K562 (cell line): ENCODE measurements at regions not wholly inside any gene's neighbourhood (a gene's known extent, or its start where the extent isn't known, plus 50 kb on each side); places are given as distances from the start of the nearest gene placed in this dataset.

Source experiments
- CREB1 ChIP-seq, 2 experiments: sonication (generic) in 1 of 2; formaldehyde crosslinking in 1 of 2; IDR thresholded peaks; 2 replicates each; pipeline versions ENCODE4 v1.6.1 to v1.8.0; 2012 to 2022; ENCODE audit warnings: inconsistent platforms in 1 of 2, mild to moderate bottlenecking in 1 of 2, missing genetic modification reagents in 1 of 2, moderate library complexity in 1 of 2
- CREM ChIP-seq: IDR thresholded peaks from 2 replicates; pipeline ENCODE4 v1.6.1; 2014; ENCODE audit warnings: antibody characterized with exemption, low read depth
- NCOA2 ChIP-seq, 2 experiments: fragments of 450-650 bp; IDR thresholded peaks; 2 replicates each; pipeline ENCODE4 v1.6.1; 2018; ENCODE audit warnings: mild to moderate bottlenecking in 2 of 2, moderate library complexity in 1 of 2; ENCODE audit not compliant: partially characterized antibody in 2 of 2
- NONO ChIP-seq, 2 experiments: fragments of 200-400 bp in 1 of 2; fragments of 450-650 bp in 1 of 2; formaldehyde crosslinking in 1 of 2; IDR thresholded peaks; 2 replicates each; pipeline ENCODE4 v1.6.1; 2017; ENCODE audit warnings: low read depth in 2 of 2, mild to moderate bottlenecking in 2 of 2, moderate library complexity in 2 of 2, low read length in 1 of 2
- NR3C1 ChIP-seq: sonication (generic); formaldehyde crosslinking; IDR thresholded peaks from 2 replicates; pipeline ENCODE4 v1.8.1; 2022; ENCODE audit warnings: missing genetic modification reagents
- PCBP2 ChIP-seq: fragments of 200-400 bp; formaldehyde crosslinking; IDR thresholded peaks from 2 replicates; pipeline ENCODE4 v1.6.1; 2018; ENCODE audit warnings: low read length, low read depth, mild to moderate bottlenecking, moderate library complexity; ENCODE audit not compliant: poor library complexity, severe bottlenecking
- POLR2AphosphoS5 ChIP-seq: IDR thresholded peaks from 2 replicates; pipeline ENCODE4 v1.6.1; 2011; ENCODE audit warnings: mild to moderate bottlenecking, low read depth, low read length, moderate library complexity; ENCODE audit not compliant: control insufficient read depth, insufficient read depth
- SMAD4 ChIP-seq: fragments of 250-450 bp; sonication (Bioruptor Pico); conservative IDR thresholded peaks from 2 replicates; pipeline ENCODE4 v1.8.0; 2021; ENCODE audit warnings: inconsistent platforms, mild to moderate bottlenecking, moderate library complexity
- TBL1XR1 ChIP-seq, 2 experiments: IDR thresholded peaks; 2 replicates each; pipeline ENCODE4 v1.6.1; 2012; ENCODE audit warnings: improper control_type of control experiment in 2 of 2, low read length in 2 of 2, mild to moderate bottlenecking in 1 of 2
- ZKSCAN1 ChIP-seq: fragments of 150-350 bp; IDR thresholded peaks from 2 replicates; pipeline ENCODE4 v1.6.1; 2016; ENCODE audit warnings: low read depth, low read length
- TF ChIP-seq, protein P1 (sequence below): fragments of 450-650 bp; formaldehyde crosslinking; IDR thresholded peaks from 2 replicates; pipeline ENCODE4 v1.4.0; 2020; ENCODE audit warnings: mild to moderate bottlenecking, moderate library complexity
- TF ChIP-seq, protein P2 (sequence below): IDR thresholded peaks from 3 replicates; pipeline ENCODE4 v1.6.1; 2011; ENCODE audit warnings: borderline replicate concordance, mild to moderate bottlenecking, moderate library complexity; ENCODE audit not compliant: insufficient read length; ENCODE audit errors: extremely low read depth
- TF ChIP-seq, protein P3 (sequence below): fragments of 450-650 bp; formaldehyde crosslinking; IDR thresholded peaks from 2 replicates; pipeline ENCODE4 v1.4.0; 2020; ENCODE audit warnings: mild to moderate bottlenecking, mixed read lengths
- TF ChIP-seq, protein P4 (sequence below): fragments of 200-600 bp; sonication (generic); IDR thresholded peaks from one replicate; pipeline ENCODE4 v1.6.1; 2012; ENCODE audit warnings: mild to moderate bottlenecking, low read depth, low read length, inconsistent platforms

DNA sequence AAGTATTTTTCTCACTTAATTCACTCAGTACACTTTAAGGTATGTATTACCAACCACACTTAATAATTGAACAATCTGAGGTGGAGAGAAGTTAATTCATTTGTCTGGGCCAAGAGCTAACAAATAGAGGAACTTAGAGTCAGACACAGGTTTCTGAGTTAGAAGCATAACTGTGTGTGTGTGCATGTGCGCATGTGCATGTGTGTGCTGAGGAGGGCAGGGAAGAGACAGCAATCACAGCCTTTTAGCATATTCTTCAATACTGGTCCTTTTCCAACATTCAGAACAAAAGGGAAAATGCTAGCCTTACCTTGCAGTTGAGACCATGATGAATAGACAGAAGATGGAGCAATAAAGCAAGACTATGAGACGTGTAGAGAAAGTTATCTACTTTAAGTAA is 136.2 kb upstream of the ATP5MC3 start:
- TF ChIP-seq ZKSCAN1 (no peak), NCOA2 (IDR thresholded peaks at IDR 0.05; ENCODE audit: partially characterized antibody in 2 of 2) (no peak), NR3C1 (CRISPR knock-in tag) (no peak), PCBP2 (no peak), POLR2AphosphoS5 (no peak), TBL1XR1 (IDR thresholded peaks at IDR 0.05; ENCODE audit: low read length in 2 of 2) (no peak), SMAD4 (CRISPR knock-in tag) (no peak), CREM (no peak), NONO (IDR thresholded peaks at IDR 0.05; ENCODE audit: low read depth in 2 of 2, low read length in 1 of 2) (no peak), CREB1 (IDR thresholded peaks at IDR 0.05) (no peak), CREB1 (CRISPR knock-in tag; IDR thresholded peaks at IDR 0.05) (no peak)
- TF ChIP-seq, protein P1, sequence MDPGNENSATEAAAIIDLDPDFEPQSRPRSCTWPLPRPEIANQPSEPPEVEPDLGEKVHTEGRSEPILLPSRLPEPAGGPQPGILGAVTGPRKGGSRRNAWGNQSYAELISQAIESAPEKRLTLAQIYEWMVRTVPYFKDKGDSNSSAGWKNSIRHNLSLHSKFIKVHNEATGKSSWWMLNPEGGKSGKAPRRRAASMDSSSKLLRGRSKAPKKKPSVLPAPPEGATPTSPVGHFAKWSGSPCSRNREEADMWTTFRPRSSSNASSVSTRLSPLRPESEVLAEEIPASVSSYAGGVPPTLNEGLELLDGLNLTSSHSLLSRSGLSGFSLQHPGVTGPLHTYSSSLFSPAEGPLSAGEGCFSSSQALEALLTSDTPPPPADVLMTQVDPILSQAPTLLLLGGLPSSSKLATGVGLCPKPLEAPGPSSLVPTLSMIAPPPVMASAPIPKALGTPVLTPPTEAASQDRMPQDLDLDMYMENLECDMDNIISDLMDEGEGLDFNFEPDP (CRISPR knock-in tag): no peak
- TF ChIP-seq, protein P2, sequence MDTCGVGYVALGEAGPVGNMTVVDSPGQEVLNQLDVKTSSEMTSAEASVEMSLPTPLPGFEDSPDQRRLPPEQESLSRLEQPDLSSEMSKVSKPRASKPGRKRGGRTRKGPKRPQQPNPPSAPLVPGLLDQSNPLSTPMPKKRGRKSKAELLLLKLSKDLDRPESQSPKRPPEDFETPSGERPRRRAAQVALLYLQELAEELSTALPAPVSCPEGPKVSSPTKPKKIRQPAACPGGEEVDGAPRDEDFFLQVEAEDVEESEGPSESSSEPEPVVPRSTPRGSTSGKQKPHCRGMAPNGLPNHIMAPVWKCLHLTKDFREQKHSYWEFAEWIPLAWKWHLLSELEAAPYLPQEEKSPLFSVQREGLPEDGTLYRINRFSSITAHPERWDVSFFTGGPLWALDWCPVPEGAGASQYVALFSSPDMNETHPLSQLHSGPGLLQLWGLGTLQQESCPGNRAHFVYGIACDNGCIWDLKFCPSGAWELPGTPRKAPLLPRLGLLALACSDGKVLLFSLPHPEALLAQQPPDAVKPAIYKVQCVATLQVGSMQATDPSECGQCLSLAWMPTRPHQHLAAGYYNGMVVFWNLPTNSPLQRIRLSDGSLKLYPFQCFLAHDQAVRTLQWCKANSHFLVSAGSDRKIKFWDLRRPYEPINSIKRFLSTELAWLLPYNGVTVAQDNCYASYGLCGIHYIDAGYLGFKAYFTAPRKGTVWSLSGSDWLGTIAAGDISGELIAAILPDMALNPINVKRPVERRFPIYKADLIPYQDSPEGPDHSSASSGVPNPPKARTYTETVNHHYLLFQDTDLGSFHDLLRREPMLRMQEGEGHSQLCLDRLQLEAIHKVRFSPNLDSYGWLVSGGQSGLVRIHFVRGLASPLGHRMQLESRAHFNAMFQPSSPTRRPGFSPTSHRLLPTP: no peak
- TF ChIP-seq, protein P3, sequence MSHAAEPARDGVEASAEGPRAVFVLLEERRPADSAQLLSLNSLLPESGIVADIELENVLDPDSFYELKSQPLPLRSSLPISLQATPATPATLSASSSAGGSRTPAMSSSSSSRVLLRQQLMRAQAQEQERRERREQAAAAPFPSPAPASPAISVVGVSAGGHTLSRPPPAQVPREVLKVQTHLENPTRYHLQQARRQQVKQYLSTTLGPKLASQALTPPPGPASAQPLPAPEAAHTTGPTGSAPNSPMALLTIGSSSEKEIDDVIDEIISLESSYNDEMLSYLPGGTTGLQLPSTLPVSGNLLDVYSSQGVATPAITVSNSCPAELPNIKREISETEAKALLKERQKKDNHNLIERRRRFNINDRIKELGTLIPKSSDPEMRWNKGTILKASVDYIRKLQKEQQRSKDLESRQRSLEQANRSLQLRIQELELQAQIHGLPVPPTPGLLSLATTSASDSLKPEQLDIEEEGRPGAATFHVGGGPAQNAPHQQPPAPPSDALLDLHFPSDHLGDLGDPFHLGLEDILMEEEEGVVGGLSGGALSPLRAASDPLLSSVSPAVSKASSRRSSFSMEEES (CRISPR knock-in tag): no peak
- TF ChIP-seq, protein P4, sequence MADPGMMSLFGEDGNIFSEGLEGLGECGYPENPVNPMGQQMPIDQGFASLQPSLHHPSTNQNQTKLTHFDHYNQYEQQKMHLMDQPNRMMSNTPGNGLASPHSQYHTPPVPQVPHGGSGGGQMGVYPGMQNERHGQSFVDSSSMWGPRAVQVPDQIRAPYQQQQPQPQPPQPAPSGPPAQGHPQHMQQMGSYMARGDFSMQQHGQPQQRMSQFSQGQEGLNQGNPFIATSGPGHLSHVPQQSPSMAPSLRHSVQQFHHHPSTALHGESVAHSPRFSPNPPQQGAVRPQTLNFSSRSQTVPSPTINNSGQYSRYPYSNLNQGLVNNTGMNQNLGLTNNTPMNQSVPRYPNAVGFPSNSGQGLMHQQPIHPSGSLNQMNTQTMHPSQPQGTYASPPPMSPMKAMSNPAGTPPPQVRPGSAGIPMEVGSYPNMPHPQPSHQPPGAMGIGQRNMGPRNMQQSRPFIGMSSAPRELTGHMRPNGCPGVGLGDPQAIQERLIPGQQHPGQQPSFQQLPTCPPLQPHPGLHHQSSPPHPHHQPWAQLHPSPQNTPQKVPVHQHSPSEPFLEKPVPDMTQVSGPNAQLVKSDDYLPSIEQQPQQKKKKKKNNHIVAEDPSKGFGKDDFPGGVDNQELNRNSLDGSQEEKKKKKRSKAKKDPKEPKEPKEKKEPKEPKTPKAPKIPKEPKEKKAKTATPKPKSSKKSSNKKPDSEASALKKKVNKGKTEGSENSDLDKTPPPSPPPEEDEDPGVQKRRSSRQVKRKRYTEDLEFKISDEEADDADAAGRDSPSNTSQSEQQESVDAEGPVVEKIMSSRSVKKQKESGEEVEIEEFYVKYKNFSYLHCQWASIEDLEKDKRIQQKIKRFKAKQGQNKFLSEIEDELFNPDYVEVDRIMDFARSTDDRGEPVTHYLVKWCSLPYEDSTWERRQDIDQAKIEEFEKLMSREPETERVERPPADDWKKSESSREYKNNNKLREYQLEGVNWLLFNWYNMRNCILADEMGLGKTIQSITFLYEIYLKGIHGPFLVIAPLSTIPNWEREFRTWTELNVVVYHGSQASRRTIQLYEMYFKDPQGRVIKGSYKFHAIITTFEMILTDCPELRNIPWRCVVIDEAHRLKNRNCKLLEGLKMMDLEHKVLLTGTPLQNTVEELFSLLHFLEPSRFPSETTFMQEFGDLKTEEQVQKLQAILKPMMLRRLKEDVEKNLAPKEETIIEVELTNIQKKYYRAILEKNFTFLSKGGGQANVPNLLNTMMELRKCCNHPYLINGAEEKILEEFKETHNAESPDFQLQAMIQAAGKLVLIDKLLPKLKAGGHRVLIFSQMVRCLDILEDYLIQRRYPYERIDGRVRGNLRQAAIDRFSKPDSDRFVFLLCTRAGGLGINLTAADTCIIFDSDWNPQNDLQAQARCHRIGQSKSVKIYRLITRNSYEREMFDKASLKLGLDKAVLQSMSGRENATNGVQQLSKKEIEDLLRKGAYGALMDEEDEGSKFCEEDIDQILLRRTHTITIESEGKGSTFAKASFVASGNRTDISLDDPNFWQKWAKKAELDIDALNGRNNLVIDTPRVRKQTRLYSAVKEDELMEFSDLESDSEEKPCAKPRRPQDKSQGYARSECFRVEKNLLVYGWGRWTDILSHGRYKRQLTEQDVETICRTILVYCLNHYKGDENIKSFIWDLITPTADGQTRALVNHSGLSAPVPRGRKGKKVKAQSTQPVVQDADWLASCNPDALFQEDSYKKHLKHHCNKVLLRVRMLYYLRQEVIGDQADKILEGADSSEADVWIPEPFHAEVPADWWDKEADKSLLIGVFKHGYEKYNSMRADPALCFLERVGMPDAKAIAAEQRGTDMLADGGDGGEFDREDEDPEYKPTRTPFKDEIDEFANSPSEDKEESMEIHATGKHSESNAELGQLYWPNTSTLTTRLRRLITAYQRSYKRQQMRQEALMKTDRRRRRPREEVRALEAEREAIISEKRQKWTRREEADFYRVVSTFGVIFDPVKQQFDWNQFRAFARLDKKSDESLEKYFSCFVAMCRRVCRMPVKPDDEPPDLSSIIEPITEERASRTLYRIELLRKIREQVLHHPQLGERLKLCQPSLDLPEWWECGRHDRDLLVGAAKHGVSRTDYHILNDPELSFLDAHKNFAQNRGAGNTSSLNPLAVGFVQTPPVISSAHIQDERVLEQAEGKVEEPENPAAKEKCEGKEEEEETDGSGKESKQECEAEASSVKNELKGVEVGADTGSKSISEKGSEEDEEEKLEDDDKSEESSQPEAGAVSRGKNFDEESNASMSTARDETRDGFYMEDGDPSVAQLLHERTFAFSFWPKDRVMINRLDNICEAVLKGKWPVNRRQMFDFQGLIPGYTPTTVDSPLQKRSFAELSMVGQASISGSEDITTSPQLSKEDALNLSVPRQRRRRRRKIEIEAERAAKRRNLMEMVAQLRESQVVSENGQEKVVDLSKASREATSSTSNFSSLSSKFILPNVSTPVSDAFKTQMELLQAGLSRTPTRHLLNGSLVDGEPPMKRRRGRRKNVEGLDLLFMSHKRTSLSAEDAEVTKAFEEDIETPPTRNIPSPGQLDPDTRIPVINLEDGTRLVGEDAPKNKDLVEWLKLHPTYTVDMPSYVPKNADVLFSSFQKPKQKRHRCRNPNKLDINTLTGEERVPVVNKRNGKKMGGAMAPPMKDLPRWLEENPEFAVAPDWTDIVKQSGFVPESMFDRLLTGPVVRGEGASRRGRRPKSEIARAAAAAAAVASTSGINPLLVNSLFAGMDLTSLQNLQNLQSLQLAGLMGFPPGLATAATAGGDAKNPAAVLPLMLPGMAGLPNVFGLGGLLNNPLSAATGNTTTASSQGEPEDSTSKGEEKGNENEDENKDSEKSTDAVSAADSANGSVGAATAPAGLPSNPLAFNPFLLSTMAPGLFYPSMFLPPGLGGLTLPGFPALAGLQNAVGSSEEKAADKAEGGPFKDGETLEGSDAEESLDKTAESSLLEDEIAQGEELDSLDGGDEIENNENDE: no peak
